ENCODE measurements at regions not wholly inside any gene's neighbourhood (a gene's known extent, or its start where the extent isn't known, plus 50 kb on each side); places are given as distances from the start of the nearest gene placed in this dataset.

DNA sequence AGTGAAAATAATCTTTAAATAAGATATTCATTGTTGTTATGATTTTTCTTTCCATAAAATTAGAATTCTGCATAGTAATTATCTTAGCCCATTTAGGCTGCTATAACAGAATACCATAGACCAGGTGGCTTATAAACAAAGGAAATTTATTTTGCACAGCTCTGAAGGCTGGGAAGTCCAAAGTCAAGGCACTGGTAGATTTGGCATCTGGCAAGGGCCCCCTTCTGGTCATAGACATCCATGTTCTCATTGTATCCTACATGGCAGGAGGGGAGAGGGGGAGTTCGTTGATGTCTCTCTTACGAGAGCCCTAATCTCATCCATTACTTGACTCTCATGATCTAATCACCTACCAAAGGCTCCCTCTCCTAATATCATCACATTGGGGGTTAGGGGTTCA lies 175.0 kb upstream of the CCN2 start:
- peaks cover 0 to 5% of the 10 kb centered on the region in 2 donors for H3K4me1 ChIP-seq
- no peak overlapping the region for H3K27ac ChIP-seq
- H3K4me3 ChIP-seq: no peak overlapping the region
- H3K27me3 ChIP-seq: no peaks in the 10 kb centered on the region
- DNase-seq (ENCODE audit: low spot score in 2 of 2): no peak
- TF ChIP-seq POLR2A (IDR thresholded peaks at IDR 0.05) (no peak), POLR2AphosphoS5 (IDR thresholded peaks at IDR 0.05) (no peak)
- TF ChIP-seq, protein P1, sequence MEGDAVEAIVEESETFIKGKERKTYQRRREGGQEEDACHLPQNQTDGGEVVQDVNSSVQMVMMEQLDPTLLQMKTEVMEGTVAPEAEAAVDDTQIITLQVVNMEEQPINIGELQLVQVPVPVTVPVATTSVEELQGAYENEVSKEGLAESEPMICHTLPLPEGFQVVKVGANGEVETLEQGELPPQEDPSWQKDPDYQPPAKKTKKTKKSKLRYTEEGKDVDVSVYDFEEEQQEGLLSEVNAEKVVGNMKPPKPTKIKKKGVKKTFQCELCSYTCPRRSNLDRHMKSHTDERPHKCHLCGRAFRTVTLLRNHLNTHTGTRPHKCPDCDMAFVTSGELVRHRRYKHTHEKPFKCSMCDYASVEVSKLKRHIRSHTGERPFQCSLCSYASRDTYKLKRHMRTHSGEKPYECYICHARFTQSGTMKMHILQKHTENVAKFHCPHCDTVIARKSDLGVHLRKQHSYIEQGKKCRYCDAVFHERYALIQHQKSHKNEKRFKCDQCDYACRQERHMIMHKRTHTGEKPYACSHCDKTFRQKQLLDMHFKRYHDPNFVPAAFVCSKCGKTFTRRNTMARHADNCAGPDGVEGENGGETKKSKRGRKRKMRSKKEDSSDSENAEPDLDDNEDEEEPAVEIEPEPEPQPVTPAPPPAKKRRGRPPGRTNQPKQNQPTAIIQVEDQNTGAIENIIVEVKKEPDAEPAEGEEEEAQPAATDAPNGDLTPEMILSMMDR (IDR thresholded peaks at IDR 0.05): no peak
- H3K36me3 ChIP-seq: no peaks in the 10 kb centered on the region
- no peaks in the 10 kb centered on the region for H3K9me3 ChIP-seq
- intact Hi-C loops (cut with DNase I; ENCODE audit: low total_unique reads): no loop called here

DNA sequence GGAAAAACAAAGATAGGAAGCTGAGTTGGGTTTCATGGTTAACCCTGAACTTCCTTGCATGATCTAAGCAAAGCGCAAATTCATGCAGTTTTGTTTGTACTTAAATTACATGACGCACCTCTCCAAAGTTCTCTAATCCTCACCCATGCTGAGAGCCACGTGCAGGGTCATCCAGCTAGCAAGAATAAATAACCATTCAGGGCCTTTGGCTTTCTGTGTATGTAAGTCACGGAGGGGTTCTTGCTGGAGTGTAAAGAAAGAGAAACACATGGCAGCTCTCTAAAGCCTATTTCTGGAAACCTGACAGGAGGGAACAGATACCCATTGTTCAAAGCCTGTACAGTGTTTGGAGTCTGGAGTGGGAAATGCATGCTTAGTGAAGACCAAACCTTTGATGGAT lies 171.7 kb upstream of the CCN2 start:
- Histone ChIP-seq H3K4me3 (no peak overlapping the region), H3K9me3 (no peaks in the 10 kb centered on the region), H3K27ac (peak overlapping the region in 1 of 2 donors; percentile 39), H3K36me3 (no peaks in the 10 kb centered on the region), H3K27me3 (no peaks in the 10 kb centered on the region), H3K4me1 (peaks cover 0 to 5% of the 10 kb centered on the region in 2 donors)
- intact Hi-C loops (cut with DNase I; ENCODE audit: low total_unique reads): no loop called here
- TF ChIP-seq POLR2AphosphoS5 (IDR thresholded peaks at IDR 0.05): no peak
- TF ChIP-seq, protein P1 (IDR thresholded peaks at IDR 0.05): no peak
- no peak for TF ChIP-seq POLR2A (IDR thresholded peaks at IDR 0.05)
- no peak for DNase-seq (ENCODE audit: low spot score in 2 of 2)

DNA sequence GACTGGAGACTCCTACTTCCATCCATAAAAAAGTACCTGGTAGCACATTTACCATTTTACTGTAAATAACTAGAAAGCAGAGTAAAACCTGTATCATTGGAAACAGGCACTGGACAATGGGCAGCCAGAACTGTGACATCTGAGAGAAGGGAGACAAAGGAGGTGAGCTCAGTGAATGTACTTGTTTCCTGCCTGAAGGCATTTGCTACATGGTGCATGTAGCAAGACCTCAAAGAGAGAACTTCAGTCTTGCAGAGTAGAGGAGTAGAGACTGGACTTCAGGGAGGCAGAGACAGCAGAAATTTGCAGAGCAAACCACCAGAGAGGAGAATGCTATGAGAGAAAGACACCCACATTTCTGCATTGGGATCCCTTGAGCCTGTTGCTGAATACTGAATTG lies 171.0 kb upstream of the CCN2 start:
- DNase-seq (ENCODE audit: low spot score in 2 of 2): no peak
- no peaks in the 10 kb centered on the region for H3K9me3 ChIP-seq
- H3K4me1 ChIP-seq: peaks cover 0 to 5% of the 10 kb centered on the region in 2 donors
- H3K4me3 ChIP-seq: no peak overlapping the region
- H3K36me3 ChIP-seq: no peaks in the 10 kb centered on the region
- H3K27me3 ChIP-seq: no peaks in the 10 kb centered on the region
- intact Hi-C loops (cut with DNase I; ENCODE audit: low total_unique reads): no loop called here
- TF ChIP-seq POLR2AphosphoS5 (IDR thresholded peaks at IDR 0.05) (no peak), POLR2A (IDR thresholded peaks at IDR 0.05) (no peak)
- TF ChIP-seq, protein P1 (IDR thresholded peaks at IDR 0.05): no peak
- no peak overlapping the region for H3K27ac ChIP-seq

DNA sequence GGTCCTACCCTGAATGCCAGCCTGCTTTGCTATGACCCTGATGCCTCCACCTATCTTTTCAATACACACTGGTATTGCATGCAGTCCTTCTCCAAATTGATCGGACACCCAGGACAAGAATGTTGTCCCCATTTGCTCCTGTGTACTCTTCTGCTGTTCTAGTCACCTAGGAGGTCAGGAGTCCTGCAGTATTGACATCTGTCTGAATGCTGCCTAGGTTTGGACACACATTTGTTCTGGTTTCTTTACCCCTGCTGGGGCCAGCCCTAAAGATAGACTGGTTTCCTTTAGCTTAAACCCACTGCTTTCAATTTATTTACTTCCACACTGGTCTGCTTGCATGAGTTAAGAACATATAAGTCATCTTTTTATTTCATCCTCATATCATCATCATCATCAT lies 167.0 kb upstream of the CCN2 start:
- TF ChIP-seq POLR2AphosphoS5 (IDR thresholded peaks at IDR 0.05) (no peak), POLR2A (IDR thresholded peaks at IDR 0.05) (no peak)
- TF ChIP-seq, protein P1 (IDR thresholded peaks at IDR 0.05): no peak
- intact Hi-C loops (cut with DNase I; ENCODE audit: low total_unique reads): no loop called here
- Histone ChIP-seq H3K4me3 (no peak overlapping the region), H3K4me1 (no peaks in the 10 kb centered on the region), H3K27ac (no peak overlapping the region), H3K27me3 (no peaks in the 10 kb centered on the region), H3K9me3 (no peaks in the 10 kb centered on the region), H3K36me3 (no peaks in the 10 kb centered on the region)
- no peak for DNase-seq (ENCODE audit: low spot score in 2 of 2)

DNA sequence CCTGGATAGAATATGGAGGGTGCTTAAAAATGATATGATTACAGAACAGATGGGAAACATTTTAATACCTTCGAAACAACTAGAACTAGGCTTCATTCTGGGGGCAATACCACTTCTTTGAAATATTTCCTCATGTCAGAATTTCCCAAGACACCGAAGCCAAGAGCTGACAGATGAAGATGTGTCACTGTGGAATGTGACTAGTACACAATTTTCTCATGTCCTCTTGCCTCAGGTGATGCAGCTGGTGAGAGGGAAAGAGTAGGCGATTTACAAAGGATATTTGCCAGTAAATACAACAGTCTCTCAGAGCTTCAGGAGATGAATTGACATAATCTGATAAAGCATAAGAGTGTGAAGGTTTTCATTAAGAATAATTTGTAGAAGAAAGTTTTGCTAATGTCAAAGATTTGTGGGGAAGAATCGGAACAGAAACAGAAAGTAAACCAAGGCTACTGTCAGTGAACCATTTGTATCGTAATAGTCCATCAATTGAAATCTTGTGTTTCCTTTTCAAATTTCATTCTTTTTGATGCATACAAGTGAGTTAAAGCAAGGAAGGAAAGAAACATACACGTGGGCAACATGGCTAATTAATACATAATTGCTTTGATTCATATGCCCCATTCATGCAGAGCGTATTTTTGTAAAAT lies 164.7 kb upstream of the CCN2 start:
- peak overlapping the region; percentile 4 to 58 for H3K27ac ChIP-seq
- no peaks in the 10 kb centered on the region for H3K4me1 ChIP-seq
- H3K9me3 ChIP-seq: no peaks in the 10 kb centered on the region
- TF ChIP-seq POLR2A (IDR thresholded peaks at IDR 0.05) (no peak), POLR2AphosphoS5 (IDR thresholded peaks at IDR 0.05) (no peak)
- TF ChIP-seq, protein P1 (IDR thresholded peaks at IDR 0.05): no peak
- intact Hi-C loops (cut with DNase I; ENCODE audit: low total_unique reads): no loop called here
- H3K36me3 ChIP-seq: no peaks in the 10 kb centered on the region
- no peak for DNase-seq (ENCODE audit: low spot score in 2 of 2)
- no peaks in the 10 kb centered on the region for H3K27me3 ChIP-seq
- H3K4me3 ChIP-seq: peak overlapping the region; percentile 5 to 59 (median 43)
